Chondrocyte (in vitro differentiated cells): ENCODE measurements at regions not wholly inside any gene's neighbourhood (a gene's known extent, or its start where the extent isn't known, plus 50 kb on each side); places are given as distances from the start of the nearest gene placed in this dataset.
A peak's percentile ranks its signal among the peaks of the same experiment; 100 is the strongest.

Source experiments
- DNase-seq: peaks from one replicate; pipeline ENCODE4 v3.0.0; 2021; ENCODE audit warnings: mixed read lengths, low spot score
- H3K27ac Mint-ChIP-seq: one replicate; pipeline ENCODE4 v1.8.0; 2021; ENCODE audit warnings: mild to moderate bottlenecking, moderate library complexity, mixed read lengths; ENCODE audit not compliant: unreplicated experiment
- H3K27me3 Mint-ChIP-seq: 2 replicates; pipeline ENCODE4 v1.8.0; 2021; ENCODE audit warnings: low read depth, mixed read lengths
- H3K36me3 Mint-ChIP-seq: 2 replicates; pipeline ENCODE4 v1.8.0; 2021; ENCODE audit warnings: low read depth, mixed read lengths
- H3K4me1 Mint-ChIP-seq: 2 replicates; pipeline ENCODE4 v1.8.0; 2021; ENCODE audit warnings: low read depth, mild to moderate bottlenecking, mixed read lengths
- H3K4me3 Mint-ChIP-seq: one replicate; pipeline ENCODE4 v1.8.0; 2021; ENCODE audit warnings: mild to moderate bottlenecking, moderate library complexity, mixed read lengths; ENCODE audit not compliant: unreplicated experiment
- H3K9me3 Mint-ChIP-seq: 2 replicates; pipeline ENCODE4 v1.8.0; 2021; ENCODE audit warnings: low read depth, mixed read lengths
- TF ChIP-seq, protein P1 (sequence below): fragments of 200-600 bp; sonication (generic); IDR thresholded peaks from 2 replicates; pipeline ENCODE4 v1.5.0; 2021; ENCODE audit warnings: antibody characterized with exemption, mild to moderate bottlenecking, moderate library complexity

DNA sequence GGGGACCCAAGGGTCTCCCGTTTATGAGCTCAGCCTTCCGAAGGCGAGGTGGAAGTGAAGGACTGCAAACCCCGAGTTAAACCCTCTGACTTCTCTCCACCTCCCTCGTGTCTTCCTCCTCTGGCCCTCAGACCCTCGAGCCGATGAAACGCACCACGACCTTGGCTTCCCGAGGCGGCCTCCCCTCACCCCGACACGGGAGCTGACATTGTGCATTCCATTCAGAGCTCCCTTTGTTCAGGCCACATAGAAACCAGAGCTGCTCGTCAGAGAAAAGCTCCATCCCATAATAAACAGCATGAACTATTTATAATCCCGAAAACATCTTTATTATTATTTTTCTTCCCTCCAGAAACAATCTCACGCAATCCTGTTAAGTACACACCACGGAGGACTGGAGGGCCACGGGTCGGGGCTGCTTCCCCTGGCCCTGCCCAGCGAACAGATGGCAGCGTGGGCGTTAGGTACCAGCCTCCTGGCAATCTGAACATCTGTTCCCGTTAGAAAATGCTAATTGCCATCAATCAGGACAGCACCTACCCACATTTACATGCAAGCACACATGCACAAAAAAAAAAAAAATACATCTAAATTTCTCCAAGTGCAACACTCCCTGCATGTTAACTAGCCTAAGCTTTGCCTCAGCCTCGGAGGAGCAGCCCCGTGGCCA is 145.7 kb downstream of the RBFOX3 start:
- Mint-ChIP-seq H3K9me3 (no peaks in the 10 kb centered on the region), H3K27ac (peak overlapping the region; percentile 14), H3K27me3 (peaks cover 10% of the 10 kb centered on the region), H3K4me3 (no peak overlapping the region), H3K4me1 (peaks cover 14% of the 10 kb centered on the region), H3K36me3 (no peaks in the 10 kb centered on the region)
- no peak for DNase-seq
- TF ChIP-seq, protein P1, sequence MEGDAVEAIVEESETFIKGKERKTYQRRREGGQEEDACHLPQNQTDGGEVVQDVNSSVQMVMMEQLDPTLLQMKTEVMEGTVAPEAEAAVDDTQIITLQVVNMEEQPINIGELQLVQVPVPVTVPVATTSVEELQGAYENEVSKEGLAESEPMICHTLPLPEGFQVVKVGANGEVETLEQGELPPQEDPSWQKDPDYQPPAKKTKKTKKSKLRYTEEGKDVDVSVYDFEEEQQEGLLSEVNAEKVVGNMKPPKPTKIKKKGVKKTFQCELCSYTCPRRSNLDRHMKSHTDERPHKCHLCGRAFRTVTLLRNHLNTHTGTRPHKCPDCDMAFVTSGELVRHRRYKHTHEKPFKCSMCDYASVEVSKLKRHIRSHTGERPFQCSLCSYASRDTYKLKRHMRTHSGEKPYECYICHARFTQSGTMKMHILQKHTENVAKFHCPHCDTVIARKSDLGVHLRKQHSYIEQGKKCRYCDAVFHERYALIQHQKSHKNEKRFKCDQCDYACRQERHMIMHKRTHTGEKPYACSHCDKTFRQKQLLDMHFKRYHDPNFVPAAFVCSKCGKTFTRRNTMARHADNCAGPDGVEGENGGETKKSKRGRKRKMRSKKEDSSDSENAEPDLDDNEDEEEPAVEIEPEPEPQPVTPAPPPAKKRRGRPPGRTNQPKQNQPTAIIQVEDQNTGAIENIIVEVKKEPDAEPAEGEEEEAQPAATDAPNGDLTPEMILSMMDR, result no peak

DNA sequence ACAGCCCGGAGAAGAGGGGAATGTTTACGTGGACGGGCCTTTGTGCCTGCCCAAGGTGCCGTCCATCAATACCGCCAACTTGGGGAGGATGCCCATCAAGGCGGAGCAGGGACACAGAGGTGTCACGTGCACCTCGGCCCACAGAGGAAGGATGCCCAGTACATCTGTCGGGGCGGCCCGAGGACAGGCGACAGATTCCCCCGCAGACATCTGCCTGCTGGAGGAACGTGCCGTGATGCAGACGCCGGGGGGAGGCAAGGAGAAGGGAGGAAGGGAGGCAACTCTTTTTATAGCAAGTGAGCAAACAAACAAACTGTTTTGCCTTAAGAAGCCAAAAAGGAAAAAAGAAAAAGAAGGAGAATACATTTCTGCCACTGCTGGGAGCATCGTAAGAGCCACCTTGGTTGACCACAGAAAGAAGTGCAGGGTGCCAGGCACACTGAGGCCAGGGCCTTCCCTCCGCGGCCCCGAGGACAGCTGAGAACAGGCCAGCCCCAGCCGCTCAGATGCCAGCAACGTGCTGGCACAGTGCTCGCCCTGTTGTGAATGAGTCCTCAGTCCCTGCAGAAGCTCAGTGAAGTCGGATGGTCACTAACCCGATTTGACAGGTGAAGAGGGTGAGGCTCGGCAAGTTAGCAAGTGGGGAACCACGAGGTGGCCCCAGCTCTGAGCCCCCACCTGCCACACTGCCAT is 146.4 kb downstream of the RBFOX3 start:
- TF ChIP-seq, protein P1, result no peak
- no peaks in the 10 kb centered on the region for H3K9me3 Mint-ChIP-seq
- no peak overlapping the region for H3K4me3 Mint-ChIP-seq
- peaks cover 14% of the 10 kb centered on the region for H3K4me1 Mint-ChIP-seq
- no peak overlapping the region for H3K27ac Mint-ChIP-seq
- DNase-seq, result no peak
- H3K27me3 Mint-ChIP-seq, result peaks cover 8% of the 10 kb centered on the region
- no peaks in the 10 kb centered on the region for H3K36me3 Mint-ChIP-seq

DNA sequence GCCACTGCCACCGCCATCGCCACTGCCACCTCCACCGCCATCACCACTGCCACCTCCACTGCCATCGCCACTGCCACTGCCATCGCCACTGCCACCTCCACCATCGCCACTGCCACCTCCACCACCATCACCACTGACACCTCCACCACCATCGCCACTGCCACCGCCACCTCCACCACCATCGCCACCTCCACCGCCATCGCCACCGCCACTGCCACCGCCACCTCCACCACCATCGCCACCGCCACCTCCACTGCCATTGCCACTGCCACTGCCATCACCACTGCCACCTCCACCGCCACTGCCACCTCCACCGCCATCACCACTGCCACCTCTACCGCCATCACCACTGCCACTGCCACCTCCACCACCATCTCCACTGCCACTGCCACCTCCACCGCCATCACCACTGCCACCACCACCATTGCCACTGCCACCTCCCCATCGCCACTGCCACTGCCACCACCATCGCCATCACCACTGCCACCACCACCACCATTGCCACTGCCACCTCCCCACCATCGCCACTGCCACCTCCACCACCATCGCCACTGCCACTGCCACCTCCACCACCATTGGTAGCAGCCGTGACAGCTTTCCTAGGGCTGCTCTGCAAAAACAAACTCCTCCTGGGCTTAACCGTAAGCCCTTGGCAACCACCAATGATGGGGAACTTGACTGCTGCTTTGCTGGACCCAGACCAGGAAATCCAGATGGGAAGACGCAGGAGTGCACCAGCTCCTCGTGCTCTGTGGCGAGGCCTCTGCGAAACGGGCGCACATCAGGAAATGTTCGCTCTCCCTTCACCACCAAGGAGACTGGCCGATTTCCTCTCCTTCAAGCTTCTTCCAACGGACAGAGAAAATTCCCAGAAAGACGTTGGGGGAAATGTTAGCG is 147.2 kb downstream of the RBFOX3 start:
- no peaks in the 10 kb centered on the region for H3K36me3 Mint-ChIP-seq
- H3K4me1 Mint-ChIP-seq, result peaks cover 14% of the 10 kb centered on the region
- H3K27me3 Mint-ChIP-seq, result peaks cover 6% of the 10 kb centered on the region
- no peaks in the 10 kb centered on the region for H3K9me3 Mint-ChIP-seq
- no peak overlapping the region for H3K27ac Mint-ChIP-seq
- no peak for DNase-seq
- TF ChIP-seq, protein P1, result no peak
- no peak overlapping the region for H3K4me3 Mint-ChIP-seq

DNA sequence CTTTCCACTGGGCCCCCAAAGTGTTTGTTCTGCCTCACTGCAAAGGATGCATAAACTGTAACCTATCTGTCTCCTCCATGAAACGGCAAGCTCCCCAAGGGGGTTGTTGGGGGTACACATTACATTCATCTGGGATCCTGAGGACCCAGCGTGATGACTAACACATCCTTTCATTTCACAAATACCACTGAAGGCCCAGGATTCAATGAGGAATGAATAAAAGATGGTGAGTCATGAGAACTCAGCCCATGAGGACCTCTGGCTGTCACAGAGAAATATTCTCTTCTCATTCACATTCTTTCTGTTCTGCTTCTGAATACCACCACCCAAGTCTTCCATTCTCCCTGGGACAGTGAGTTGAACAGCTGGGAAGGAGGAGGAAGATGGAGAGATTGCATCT is 149.8 kb downstream of the RBFOX3 start:
- TF ChIP-seq, protein P1, result peak; percentile 37
- H3K4me1 Mint-ChIP-seq, result peaks cover 14% of the 10 kb centered on the region
- no peak overlapping the region for H3K4me3 Mint-ChIP-seq
- H3K27me3 Mint-ChIP-seq, result peaks cover 8% of the 10 kb centered on the region
- no peaks in the 10 kb centered on the region for H3K36me3 Mint-ChIP-seq
- no peaks in the 10 kb centered on the region for H3K9me3 Mint-ChIP-seq
- peak overlapping the region; percentile 65 for H3K27ac Mint-ChIP-seq
- no peak for DNase-seq

DNA sequence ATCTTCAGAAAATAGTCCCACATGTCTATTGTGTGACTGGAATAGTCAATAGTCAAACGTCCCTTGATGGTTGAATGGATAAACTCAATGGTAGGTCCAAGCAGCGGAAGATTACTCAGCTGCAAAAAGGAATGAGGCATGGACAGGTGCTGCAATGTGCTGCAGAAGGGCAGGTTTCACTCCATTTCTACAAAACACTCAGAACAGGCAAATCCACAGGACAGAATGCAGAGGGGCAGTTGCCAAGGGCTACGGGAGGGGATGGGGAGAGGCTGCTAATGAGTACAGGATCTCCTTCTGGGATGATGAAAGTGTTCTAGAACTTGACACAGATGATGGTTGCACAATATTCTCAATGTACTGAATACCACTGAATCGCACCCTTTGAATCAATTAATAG is 151.0 kb downstream of the RBFOX3 start:
- no peak for DNase-seq
- H3K4me3 Mint-ChIP-seq, result no peak overlapping the region
- H3K36me3 Mint-ChIP-seq, result no peaks in the 10 kb centered on the region
- H3K9me3 Mint-ChIP-seq, result no peaks in the 10 kb centered on the region
- H3K27ac Mint-ChIP-seq, result no peak overlapping the region
- peaks cover 10% of the 10 kb centered on the region for H3K27me3 Mint-ChIP-seq
- TF ChIP-seq, protein P1, result no peak
- peaks cover 9% of the 10 kb centered on the region for H3K4me1 Mint-ChIP-seq
